H1 (cell line): ENCODE measurements at regions not wholly inside any gene's neighbourhood (a gene's known extent, or its start where the extent isn't known, plus 50 kb on each side); places are given as distances from the start of the nearest gene placed in this dataset.

Experiments
- CTCF ChIA-PET: fragments of 300-600 bp; sonication (Branson Sonifier 250); formaldehyde crosslinking; loops from one replicate; lab custom pipeline; 2021; ENCODE audit not compliant: partially characterized antibody; lab: Charles Lee
- POLR2A ChIA-PET: fragments of 300-600 bp; sonication (Branson Sonifier 250); formaldehyde crosslinking; loops from one replicate; lab custom pipeline; 2021; ENCODE audit warnings: inconsistent platforms; ENCODE audit not compliant: partially characterized antibody; lab: Charles Lee
- DNase-seq, 2 experiments: peaks; one replicate each; pipeline versions ENCODE4 v3.0.0 to v3.0.0-alpha.2; 2010 to 2022; ENCODE audit warnings: low spot score in 2 of 2, low read depth in 1 of 2, mixed read lengths in 1 of 2
- FAIRE-seq: peaks from 2 replicates; lab custom pipeline; 2011; peaks lifted over from hg19 to GRCh38; lab: Jason Lieb, UNC
- H2AFZ ChIP-seq: 2 replicates; pipeline ENCODE4 v1.8.1; 2012; ENCODE audit warnings: low read length, inconsistent platforms
- H2AK5ac ChIP-seq: 2 replicates; pipeline ENCODE4 v1.6.1; 2013; ENCODE audit warnings: low read depth, low read length
- H2BK120ac ChIP-seq: replicated peaks from 2 replicates; pipeline ENCODE3; 2013; ENCODE audit warnings: low read depth, low read length, inconsistent platforms
- H2BK12ac ChIP-seq: 2 replicates; pipeline ENCODE4 v1.6.1; 2013; ENCODE audit warnings: low read depth, low read length
- H2BK15ac ChIP-seq: 2 replicates; pipeline ENCODE4 v1.6.1; 2013; ENCODE audit warnings: low read length
- H2BK20ac ChIP-seq: 2 replicates; pipeline ENCODE4 v1.6.1; 2013; ENCODE audit warnings: low read length
- H2BK5ac ChIP-seq: 2 replicates; pipeline ENCODE4 v1.6.1; 2013; ENCODE audit warnings: low read depth, low read length
- H3K14ac ChIP-seq: 2 replicates; pipeline ENCODE4 v1.6.1; 2013; ENCODE audit warnings: inconsistent platforms; ENCODE audit not compliant: insufficient read length
- H3K18ac ChIP-seq: 2 replicates; pipeline ENCODE4 v1.6.1; 2013; ENCODE audit warnings: low read length; ENCODE audit errors: extremely low read depth
- H3K23ac ChIP-seq: 2 replicates; pipeline ENCODE4 v1.6.1; 2013; ENCODE audit warnings: inconsistent platforms; ENCODE audit not compliant: insufficient read length
- H3K23me2 ChIP-seq: 2 replicates; pipeline ENCODE4 v1.6.1; 2013; ENCODE audit warnings: low read depth, low read length
- H3K27ac ChIP-seq: 2 replicates; pipeline ENCODE4 v1.6.1; 2011; ENCODE audit warnings: low read depth, low read length, inconsistent platforms
- H3K27me3 ChIP-seq, 4 experiments: replicated peaks in 1 of 4; 1 replicate in 1 of 4; 2 replicates in 3 of 4; pipeline versions ENCODE4 v1.6.1 to v1.8.1; 2011 to 2013; ENCODE audit warnings: low read length in 3 of 4, mild to moderate bottlenecking in 3 of 4, inconsistent platforms in 2 of 4, mixed read lengths in 2 of 4, moderate library complexity in 1 of 4; ENCODE audit not compliant: control insufficient read depth in 3 of 4, insufficient read depth in 3 of 4; ENCODE audit errors: extremely low read depth in 1 of 4
- H3K36me3 ChIP-seq, 4 experiments: 2 replicates each; pipeline versions ENCODE4 v1.6.1 to v1.8.1; 2011 to 2013; ENCODE audit warnings: mild to moderate bottlenecking in 4 of 4, low read length in 3 of 4, moderate library complexity in 2 of 4, control low read depth in 1 of 4, inconsistent platforms in 1 of 4; ENCODE audit not compliant: insufficient read depth in 4 of 4, control insufficient read depth in 2 of 4
- H3K4ac ChIP-seq: replicated peaks from 2 replicates; pipeline ENCODE3; 2013; ENCODE audit warnings: low read length, low read depth, mixed read lengths, inconsistent platforms; ENCODE audit not compliant: insufficient read length
- H3K4me1 ChIP-seq, 4 experiments: replicated peaks in 1 of 4; 1 replicate in 1 of 4; 2 replicates in 3 of 4; pipeline versions ENCODE4 v1.6.1 to v1.8.1; 2011 to 2013; ENCODE audit warnings: low read length in 3 of 4, inconsistent platforms in 2 of 4, mixed read lengths in 1 of 4; ENCODE audit not compliant: insufficient read depth in 4 of 4, control insufficient read depth in 3 of 4
- H3K4me2 ChIP-seq, 2 experiments: 2 replicates each; pipeline versions ENCODE4 v1.6.1 to v1.8.1; 2011 to 2013; ENCODE audit warnings: low read depth in 2 of 2, low read length in 2 of 2, control low read depth in 1 of 2, inconsistent platforms in 1 of 2, mild to moderate bottlenecking in 1 of 2; ENCODE audit not compliant: insufficient read depth in 1 of 2
- H3K4me3 ChIP-seq, 4 experiments: fragments of 200-600, 300-600 bp in 1 of 4; sonication (generic), shearing (Covaris generic), sonication (Bioruptor Twin) in 1 of 4; 2 replicates each; pipeline versions ENCODE4 v1.5.1 to v1.8.1; 2011 to 2016; ENCODE audit warnings: low read length in 4 of 4, low read depth in 3 of 4, control low read depth in 2 of 4, inconsistent platforms in 2 of 4, mild to moderate bottlenecking in 2 of 4, mixed read lengths in 1 of 4, moderate library complexity in 1 of 4; ENCODE audit not compliant: insufficient read depth in 2 of 4; ENCODE audit errors: extremely low read depth in 1 of 4
- H3K56ac ChIP-seq: replicated peaks from 2 replicates; pipeline ENCODE3; 2013; ENCODE audit warnings: low read depth, mild to moderate bottlenecking, mixed read lengths, low read length, inconsistent platforms; ENCODE audit not compliant: insufficient read length
- H3K79me1 ChIP-seq: 2 replicates; pipeline ENCODE4 v1.6.1; 2013; ENCODE audit warnings: low read depth, low read length, control low read depth
- H3K79me2 ChIP-seq, 2 experiments: 2 replicates each; pipeline versions ENCODE4 v1.6.1 to v1.8.1; 2012 to 2013; ENCODE audit warnings: low read length in 2 of 2, mild to moderate bottlenecking in 2 of 2, inconsistent platforms in 1 of 2; ENCODE audit not compliant: insufficient read depth in 2 of 2, control insufficient read depth in 1 of 2
- H3K9ac ChIP-seq, 4 experiments: replicated peaks in 1 of 4; 1 replicate in 1 of 4; 2 replicates in 3 of 4; pipeline versions ENCODE4 v1.6.1 to v1.8.1; 2011 to 2013; ENCODE audit warnings: low read depth in 3 of 4, low read length in 3 of 4, control low read depth in 2 of 4, mild to moderate bottlenecking in 2 of 4, moderate library complexity in 2 of 4, inconsistent platforms in 1 of 4; ENCODE audit errors: extremely low read depth in 1 of 4
- H3K9me3 ChIP-seq, 2 experiments: 2 replicates each; pipeline versions ENCODE4 v1.6.1 to v1.8.1; 2012 to 2013; ENCODE audit warnings: mild to moderate bottlenecking in 2 of 2, moderate library complexity in 2 of 2, control low read depth in 1 of 2, inconsistent platforms in 1 of 2, low read depth in 1 of 2, low read length in 1 of 2, mixed read lengths in 1 of 2; ENCODE audit not compliant: insufficient read depth in 2 of 2
- H4K20me1 ChIP-seq, 2 experiments: replicated peaks in 1 of 2; 2 replicates each; pipeline versions ENCODE3 to v1.8.1; 2011 to 2013; ENCODE audit warnings: inconsistent platforms in 2 of 2, low read length in 2 of 2, mild to moderate bottlenecking in 1 of 2; ENCODE audit not compliant: insufficient read depth in 2 of 2, control insufficient read depth in 1 of 2
- H4K5ac ChIP-seq: 2 replicates; pipeline ENCODE4 v1.6.1; 2013; ENCODE audit warnings: low read length, low read depth, mixed read lengths, inconsistent platforms; ENCODE audit not compliant: insufficient read length
- H4K8ac ChIP-seq: 2 replicates; pipeline ENCODE4 v1.8.0; 2013; ENCODE audit warnings: mild to moderate bottlenecking, moderate library complexity, low read length, inconsistent platforms; ENCODE audit not compliant: insufficient read depth; ENCODE audit errors: extremely low read depth
- H4K91ac ChIP-seq: replicated peaks from 2 replicates; pipeline ENCODE3; 2013; ENCODE audit warnings: low read length, mixed read lengths, inconsistent platforms; ENCODE audit not compliant: insufficient read length
- CTBP2 ChIP-seq: IDR thresholded peaks from 2 replicates; pipeline ENCODE4 v1.7.0; 2011; ENCODE audit warnings: borderline replicate concordance, mild to moderate bottlenecking, moderate library complexity, mixed read lengths, low read length; ENCODE audit not compliant: insufficient read depth, insufficient read length
- FOSL1 ChIP-seq: IDR thresholded peaks from 2 replicates; pipeline ENCODE4 v1.6.1; 2011; ENCODE audit warnings: mild to moderate bottlenecking, low read depth, low read length, moderate library complexity; ENCODE audit not compliant: insufficient read depth
- HDAC2 ChIP-seq, 2 experiments: fragments of 300-600 bp in 1 of 2; sonication (generic) in 1 of 2; IDR thresholded peaks; 2 replicates each; pipeline ENCODE4 v1.6.1; 2011 to 2012; ENCODE audit warnings: low read depth in 2 of 2, low read length in 2 of 2, mild to moderate bottlenecking in 2 of 2, moderate library complexity in 2 of 2, borderline replicate concordance in 1 of 2, inconsistent platforms in 1 of 2
- MAFK ChIP-seq: IDR thresholded peaks from 2 replicates; pipeline ENCODE4 v1.6.1; 2012; ENCODE audit warnings: low read depth, mild to moderate bottlenecking, improper control_type of control experiment, low read length
- SRF ChIP-seq: IDR thresholded peaks from 2 replicates; pipeline ENCODE4 v1.6.1; 2011; ENCODE audit warnings: mild to moderate bottlenecking, low read depth, low read length, moderate library complexity
- WGBS, 2 experiments: shearing (Covaris generic) in 1 of 2; methylation state at CpG; one replicate each; pipeline versions ENCODE4 v1.1.6 to v1.1.7; 2013 to 2015; ENCODE audit warnings: low lambda C conversion rate in 2 of 2, mixed read lengths in 2 of 2, inconsistent platforms in 1 of 2, low coverage in 1 of 2, missing lambda C conversion rate in 1 of 2; ENCODE audit not compliant: insufficient replicate concordance in 2 of 2, insufficient coverage in 1 of 2, insufficient read length in 1 of 2; ENCODE audit errors: extremely low coverage in 1 of 2, missing lambda C conversion rate in 1 of 2; 5-methylcytosine and 5-hydroxymethylcytosine counted together

DNA sequence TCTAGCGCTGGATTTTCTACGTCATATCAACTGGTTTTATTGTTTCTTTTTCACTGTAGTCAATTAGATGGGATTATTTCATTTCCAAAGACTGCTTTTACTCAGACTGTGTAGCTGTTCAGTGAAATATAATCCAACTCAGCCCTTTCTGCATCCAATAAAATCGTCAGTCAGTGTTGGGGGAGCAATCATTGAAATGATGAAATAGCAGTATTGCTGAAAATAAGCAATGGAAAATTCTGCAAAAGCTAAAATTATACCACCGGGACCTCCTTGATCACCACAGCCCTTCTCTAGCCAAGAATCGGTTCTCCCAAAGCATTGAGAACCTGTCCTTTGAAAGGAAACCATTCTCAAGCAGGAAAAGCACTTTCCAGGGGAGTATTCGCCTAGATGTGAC lies 243.1 kb upstream of the TENM3 start:
- Histone ChIP-seq H3K4me2 (no peak overlapping the region), H3K9me3 (no peaks in the 10 kb centered on the region), H3K56ac (no peak overlapping the region), H2BK5ac (no peak overlapping the region), H3K27ac (no peak overlapping the region), H3K4ac (no peak overlapping the region), H3K23ac (no peak overlapping the region), H3K14ac (no peak overlapping the region), H3K4me1 (no peaks in the 10 kb centered on the region), H4K20me1 (no peaks in the 10 kb centered on the region), H2AFZ (no peak overlapping the region), H2BK15ac (no peak overlapping the region), H3K27me3 (no peaks in the 10 kb centered on the region), H3K79me2 (no peaks in the 10 kb centered on the region), H3K9ac (no peak overlapping the region), H2BK12ac (no peak overlapping the region), H4K5ac (no peak overlapping the region), H3K23me2 (no peaks in the 10 kb centered on the region), H2BK120ac (no peak overlapping the region), H3K36me3 (no peaks in the 10 kb centered on the region), H2AK5ac (no peak overlapping the region), H4K8ac (no peak overlapping the region), H4K91ac (no peak overlapping the region), H3K4me3 (no peak overlapping the region), H3K18ac (no peak overlapping the region), H3K79me1 (no peaks in the 10 kb centered on the region), H2BK20ac (no peak overlapping the region)
- FAIRE-seq (no peak), DNase-seq (no peak)
- CTCF ChIA-PET, result no interaction called here
- no peak for TF ChIP-seq SRF
- no peak for TF ChIP-seq MAFK
- TF ChIP-seq HDAC2 (IDR thresholded peaks at IDR 0.05; ENCODE audit: borderline replicate concordance in 1 of 2, low read depth in 2 of 2, low read length in 2 of 2), result no peak
- TF ChIP-seq FOSL1, result no peak
- TF ChIP-seq CTBP2, result no peak
- 88% methylated on average over 6 of the region's 6 CpGs; no CpG with 5 or more reads in 1 of the 2 experiments for WGBS, 2 experiments
- POLR2A ChIA-PET, result no interaction called here
